AG04450 (cell line): ENCODE measurements at regions not wholly inside any gene's neighbourhood (a gene's known extent, or its start where the extent isn't known, plus 50 kb on each side); places are given as distances from the start of the nearest gene placed in this dataset.

Source experiments
- CTCF ChIA-PET: fragments of 300-600, 350-600 bp; formaldehyde crosslinking; extraction: SDS; loops from one replicate; lab custom pipeline; 2022; ENCODE audit warnings: antibody characterized with exemption, inconsistent platforms; lab: Charles Lee
- POLR2A ChIA-PET: fragments of 350-600 bp; formaldehyde crosslinking; extraction: SDS; loops from one replicate; lab custom pipeline; 2021; ENCODE audit warnings: antibody characterized with exemption, inconsistent platforms; lab: Yijun Ruan, JAX
- DNase-seq: peaks from one replicate; pipeline ENCODE4 v3.0.0-alpha.2; 2011; ENCODE audit warnings: low read depth, low spot score
- H3K27ac ChIP-seq: one replicate; pipeline ENCODE4 v1.5.1; 2012; ENCODE audit warnings: low read depth, low read length, control low read depth
- H3K27me3 ChIP-seq: one replicate; pipeline ENCODE4 v1.6.0; 2012; ENCODE audit warnings: low read length; ENCODE audit not compliant: control insufficient read depth, insufficient read depth
- H3K4me3 ChIP-seq: 2 replicates; pipeline ENCODE4 v1.5.1; 2011; ENCODE audit warnings: mild to moderate bottlenecking, low read depth, low read length, control low read depth
- H3K9me3 ChIP-seq: 2 replicates; pipeline ENCODE4 v1.5.1; 2012; ENCODE audit warnings: low read length; ENCODE audit not compliant: control insufficient read depth, insufficient read depth
- TF ChIP-seq, protein P1 (sequence below): IDR thresholded peaks from 2 replicates; pipeline ENCODE4 v1.5.1; 2011; ENCODE audit warnings: low read depth, low read length, control low read depth, inconsistent platforms

DNA sequence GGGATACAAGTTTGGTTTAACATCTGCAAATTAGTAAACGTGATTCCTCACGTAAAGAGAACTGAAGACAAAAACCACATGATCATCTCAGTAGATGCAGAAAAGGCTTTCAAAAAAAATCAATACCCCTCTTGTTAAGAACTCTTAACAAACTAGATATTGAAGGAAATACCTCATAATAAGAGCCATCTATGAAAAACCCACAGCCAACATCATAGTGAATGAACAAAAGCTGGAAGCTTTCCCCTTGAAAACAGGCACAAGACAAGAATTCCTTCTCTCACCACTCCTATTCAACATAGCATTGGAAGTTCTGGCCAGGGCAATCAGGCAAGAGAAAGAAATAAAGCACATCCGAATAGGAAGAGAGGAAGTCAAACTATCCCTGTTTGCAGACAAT lies 160.5 kb downstream of the CSNK2A3 start:
- H3K9me3 ChIP-seq, result no peaks in the 10 kb centered on the region
- no peak overlapping the region for H3K27ac ChIP-seq
- H3K27me3 ChIP-seq, result peaks cover 17% of the 10 kb centered on the region
- no peak for DNase-seq
- no peak overlapping the region for H3K4me3 ChIP-seq
- TF ChIP-seq, protein P1, sequence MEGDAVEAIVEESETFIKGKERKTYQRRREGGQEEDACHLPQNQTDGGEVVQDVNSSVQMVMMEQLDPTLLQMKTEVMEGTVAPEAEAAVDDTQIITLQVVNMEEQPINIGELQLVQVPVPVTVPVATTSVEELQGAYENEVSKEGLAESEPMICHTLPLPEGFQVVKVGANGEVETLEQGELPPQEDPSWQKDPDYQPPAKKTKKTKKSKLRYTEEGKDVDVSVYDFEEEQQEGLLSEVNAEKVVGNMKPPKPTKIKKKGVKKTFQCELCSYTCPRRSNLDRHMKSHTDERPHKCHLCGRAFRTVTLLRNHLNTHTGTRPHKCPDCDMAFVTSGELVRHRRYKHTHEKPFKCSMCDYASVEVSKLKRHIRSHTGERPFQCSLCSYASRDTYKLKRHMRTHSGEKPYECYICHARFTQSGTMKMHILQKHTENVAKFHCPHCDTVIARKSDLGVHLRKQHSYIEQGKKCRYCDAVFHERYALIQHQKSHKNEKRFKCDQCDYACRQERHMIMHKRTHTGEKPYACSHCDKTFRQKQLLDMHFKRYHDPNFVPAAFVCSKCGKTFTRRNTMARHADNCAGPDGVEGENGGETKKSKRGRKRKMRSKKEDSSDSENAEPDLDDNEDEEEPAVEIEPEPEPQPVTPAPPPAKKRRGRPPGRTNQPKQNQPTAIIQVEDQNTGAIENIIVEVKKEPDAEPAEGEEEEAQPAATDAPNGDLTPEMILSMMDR, result no peak
- POLR2A ChIA-PET, result no interaction called here
- CTCF ChIA-PET, result interaction anchor here (1.5 kb wide), 1 partner anchor 595 kb away, joined by 3 read pairs; no protein-coding TSS in a partner anchor

DNA sequence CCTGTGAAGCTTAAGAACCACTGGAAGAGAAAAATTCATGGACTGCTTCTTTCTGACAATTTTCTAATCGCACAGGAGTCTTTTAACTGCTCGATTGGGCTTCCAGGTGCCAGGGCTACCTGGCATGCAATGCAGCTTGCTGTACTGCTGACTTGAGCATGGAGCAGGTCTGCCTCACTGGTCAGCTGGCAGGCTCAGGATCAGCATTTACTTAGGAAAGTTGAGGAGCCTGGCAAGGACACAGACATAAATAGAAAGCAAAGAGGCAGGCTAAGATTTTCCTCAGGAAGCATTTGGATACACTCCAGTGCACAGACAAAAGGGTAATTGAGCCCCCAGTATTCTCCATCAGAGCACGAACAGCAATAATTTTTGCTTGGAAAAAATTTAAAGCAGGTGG lies 163.5 kb downstream of the CSNK2A3 start:
- Histone ChIP-seq H3K9me3 (no peaks in the 10 kb centered on the region), H3K27me3 (peaks cover 17% of the 10 kb centered on the region), H3K27ac (no peak overlapping the region), H3K4me3 (no peak overlapping the region)
- DNase-seq, result no peak
- ChIA-PET CTCF (no interaction called here), POLR2A (no interaction called here)
- TF ChIP-seq, protein P1, result no peak

DNA sequence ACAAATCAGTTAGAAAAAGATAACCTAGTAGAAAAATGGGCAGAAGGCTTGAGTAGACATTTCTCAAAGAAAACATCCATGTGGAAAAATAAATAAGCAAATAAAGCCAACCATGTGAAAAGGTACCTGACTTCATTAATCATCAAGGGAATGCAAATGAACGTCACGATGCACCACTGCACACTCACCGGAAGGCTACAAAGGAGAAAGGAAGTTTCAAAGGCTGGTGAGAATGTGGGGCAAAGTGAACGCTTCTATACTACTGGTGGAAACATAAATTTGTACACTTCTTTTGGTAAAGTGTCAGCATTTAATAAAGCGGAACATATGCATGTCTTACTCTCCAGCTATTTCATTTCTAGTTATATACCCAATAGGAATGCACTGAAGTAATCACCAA lies 166.8 kb downstream of the CSNK2A3 start:
- no peak for DNase-seq
- H3K27ac ChIP-seq, result no peak overlapping the region
- TF ChIP-seq, protein P1, result no peak
- no peak overlapping the region for H3K4me3 ChIP-seq
- CTCF ChIA-PET, result no interaction called here
- POLR2A ChIA-PET, result no interaction called here
- peaks cover 33% of the 10 kb centered on the region for H3K27me3 ChIP-seq
- H3K9me3 ChIP-seq, result no peaks in the 10 kb centered on the region

DNA sequence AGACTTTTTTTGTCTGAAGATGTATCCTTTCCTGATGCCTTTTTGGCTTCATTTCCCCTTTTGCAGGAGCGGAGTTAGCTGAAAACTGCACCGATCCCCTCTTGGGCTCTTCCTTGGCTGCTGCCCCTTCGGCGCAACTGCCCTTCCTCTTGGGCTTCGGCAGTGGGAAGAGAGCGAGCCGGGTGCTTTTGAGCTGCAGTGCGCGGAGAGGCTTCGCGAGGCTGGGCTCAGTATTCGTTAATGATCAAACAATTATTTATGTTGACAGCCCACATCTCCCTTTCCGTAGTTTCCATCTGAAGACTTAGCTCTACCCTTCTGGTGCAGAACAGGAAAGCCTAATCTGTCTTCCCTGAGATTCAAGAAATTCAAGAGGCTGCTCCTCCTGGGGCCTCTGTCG lies 170.8 kb downstream of the CSNK2A3 start:
- TF ChIP-seq, protein P1, result no peak
- ChIA-PET POLR2A (no interaction called here), CTCF (no interaction called here)
- no peaks in the 10 kb centered on the region for H3K9me3 ChIP-seq
- no peak overlapping the region for H3K4me3 ChIP-seq
- DNase-seq, result no peak
- peaks cover 29% of the 10 kb centered on the region for H3K27me3 ChIP-seq
- no peak overlapping the region for H3K27ac ChIP-seq

DNA sequence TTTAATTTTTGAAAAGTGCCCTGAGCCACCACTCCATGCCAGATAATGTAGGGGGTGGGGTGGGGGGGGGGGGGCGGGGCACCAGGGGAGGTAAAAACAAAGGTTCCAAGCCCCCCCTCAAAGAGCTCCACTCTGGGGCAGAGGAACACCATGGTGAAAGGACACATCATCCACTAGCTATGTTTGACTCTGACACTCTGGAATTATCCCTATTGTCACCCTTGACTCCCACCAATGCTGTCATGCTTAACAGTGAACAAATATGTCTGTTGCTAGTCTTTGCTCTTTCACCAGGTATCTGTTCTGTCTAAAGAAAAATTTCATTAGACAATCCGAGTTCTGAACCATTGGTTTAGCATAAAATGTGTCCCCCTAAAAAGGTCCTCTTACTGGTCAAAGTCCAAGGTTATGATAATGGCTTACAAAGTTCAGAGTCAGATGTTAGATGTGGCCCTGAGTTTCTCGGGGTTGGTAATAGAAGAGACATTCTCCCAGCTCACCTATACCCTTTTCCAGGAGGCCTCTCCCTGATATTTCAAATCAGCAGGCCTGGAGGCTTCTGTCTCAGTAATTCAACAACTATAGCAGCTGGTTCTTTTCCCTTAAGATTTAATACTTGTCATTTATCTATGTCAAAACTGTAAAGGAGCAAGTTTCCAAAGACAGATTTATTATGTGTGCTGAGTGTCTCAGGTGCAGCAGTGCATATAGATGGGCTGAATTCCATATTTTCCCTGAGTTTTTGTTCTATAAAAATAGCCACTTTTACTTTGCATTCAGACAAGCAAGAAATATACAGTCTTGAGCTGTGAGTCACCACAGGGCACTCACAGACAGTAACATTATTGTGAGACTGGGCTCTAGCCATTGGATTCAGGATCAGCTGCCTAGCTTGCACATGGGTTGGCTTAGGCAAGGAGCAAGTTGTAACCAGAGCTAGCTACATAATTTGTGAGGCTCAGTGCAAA lies 174.1 kb downstream of the CSNK2A3 start:
- peaks cover 40% of the 10 kb centered on the region for H3K27me3 ChIP-seq
- ChIA-PET CTCF (interaction anchor here (0.6 to 1.1 kb wide), 2 partner anchors 16 to 31 kb away, joined by 3 to 5 read pairs; no protein-coding TSS in a partner anchor), POLR2A (no interaction called here)
- H3K4me3 ChIP-seq, result no peak overlapping the region
- TF ChIP-seq, protein P1, result no peak
- H3K27ac ChIP-seq, result peak overlapping the region; percentile 12
- no peaks in the 10 kb centered on the region for H3K9me3 ChIP-seq
- DNase-seq, result peak; percentile 45
